ENCODE measurements at regions not wholly inside any gene's neighbourhood (a gene's known extent, or its start where the extent isn't known, plus 50 kb on each side); places are given as distances from the start of the nearest gene placed in this dataset.

DNA sequence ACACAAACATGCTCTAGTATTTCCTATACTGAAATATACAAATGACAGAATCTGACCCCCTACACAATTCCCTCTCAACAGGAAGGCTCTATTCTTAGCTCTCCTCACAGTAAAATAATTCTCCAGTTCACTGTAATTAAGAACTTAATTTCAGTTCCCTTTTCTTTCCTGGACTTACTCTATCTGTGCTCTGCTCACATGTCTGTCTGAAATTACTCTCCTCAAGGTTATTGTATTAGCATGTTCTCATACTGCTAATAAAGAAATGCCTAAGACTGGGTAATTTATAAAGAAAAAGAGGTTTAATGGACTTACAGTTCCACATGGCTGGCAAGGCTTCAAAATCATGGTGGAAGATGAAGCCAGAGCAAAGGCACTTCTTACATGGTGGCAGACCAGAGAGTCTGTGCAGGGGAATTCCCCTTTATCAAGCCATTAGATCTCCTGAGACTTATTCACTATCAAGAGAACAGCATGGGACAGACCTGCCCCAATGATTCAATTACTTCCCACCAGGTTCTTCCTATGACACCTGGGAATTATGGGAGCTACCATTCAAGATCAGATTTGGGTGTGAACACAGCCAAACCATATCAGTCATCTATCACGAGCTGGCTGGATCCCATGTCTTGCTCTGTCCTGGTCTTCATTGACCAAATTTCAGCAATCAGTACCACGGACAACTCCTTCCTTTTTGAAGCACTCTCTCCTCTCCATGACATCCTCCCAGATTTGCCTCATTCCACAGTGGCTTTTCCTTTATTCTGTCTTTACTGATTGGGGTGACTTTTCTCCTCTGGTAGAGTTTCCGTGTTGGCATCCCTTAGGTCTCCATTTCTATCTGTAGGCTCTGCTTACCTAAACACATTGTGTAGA, 110.9 kb downstream of the GALR1 start:
- TF ChIP-seq POLR2A (IDR thresholded peaks at IDR 0.05; ENCODE audit: low read length) (no peak), GATA1 (IDR thresholded peaks at IDR 0.05; ENCODE audit: low read depth, low read length) (no peak)
- no peak for DNase-seq

DNA sequence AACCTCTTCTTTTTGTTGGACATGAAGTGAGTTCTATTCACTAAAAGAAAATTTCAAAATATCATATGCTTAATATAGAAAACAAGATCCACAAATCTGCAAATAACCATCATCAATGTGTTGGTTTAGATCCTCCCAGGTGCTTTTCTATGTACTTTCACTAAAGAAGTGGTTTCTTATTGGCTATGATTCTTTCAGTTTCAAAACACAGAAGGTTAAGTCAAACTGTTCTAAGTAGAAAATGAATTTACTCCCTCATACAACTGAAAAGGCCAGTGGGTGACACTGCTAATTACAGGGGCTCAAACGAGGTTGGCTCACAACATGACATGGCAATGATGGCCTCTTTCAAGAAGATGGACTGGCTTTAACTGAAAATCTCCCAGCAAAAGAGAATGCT, 111.7 kb downstream of the GALR1 start:
- no peak for DNase-seq
- TF ChIP-seq POLR2A (IDR thresholded peaks at IDR 0.05; ENCODE audit: low read length): no peak
- TF ChIP-seq GATA1 (IDR thresholded peaks at IDR 0.05; ENCODE audit: low read depth, low read length): no peak

DNA sequence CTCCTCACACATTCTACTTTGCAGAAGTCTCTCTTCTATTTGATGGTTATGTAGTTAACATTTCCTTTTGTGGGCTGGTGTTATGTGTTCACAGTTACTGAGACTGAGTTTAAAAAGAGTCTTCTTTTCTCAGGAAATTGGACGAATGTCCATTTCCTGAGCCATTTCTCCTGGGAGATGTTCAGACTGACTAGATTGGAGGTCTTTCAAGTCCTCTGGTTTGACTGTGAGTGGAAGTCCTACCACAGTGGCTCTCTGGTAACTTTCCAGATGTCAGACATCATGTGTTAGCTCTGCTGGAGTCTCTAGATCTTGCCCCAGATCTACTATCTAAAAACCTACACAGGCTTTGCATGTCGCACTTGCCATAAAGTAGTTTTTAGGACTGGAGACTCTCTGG, 116.0 kb downstream of the GALR1 start:
- no peak for DNase-seq
- TF ChIP-seq POLR2A (IDR thresholded peaks at IDR 0.05; ENCODE audit: low read length) (no peak), GATA1 (IDR thresholded peaks at IDR 0.05; ENCODE audit: low read depth, low read length) (no peak)

- no peak for DNase-seq
- TF ChIP-seq GATA1 (IDR thresholded peaks at IDR 0.05; ENCODE audit: low read depth, low read length): no peak
Observed at GRCh38 chr18:77366067-77366719, 116.5 kb downstream of the GALR1 start.

DNA sequence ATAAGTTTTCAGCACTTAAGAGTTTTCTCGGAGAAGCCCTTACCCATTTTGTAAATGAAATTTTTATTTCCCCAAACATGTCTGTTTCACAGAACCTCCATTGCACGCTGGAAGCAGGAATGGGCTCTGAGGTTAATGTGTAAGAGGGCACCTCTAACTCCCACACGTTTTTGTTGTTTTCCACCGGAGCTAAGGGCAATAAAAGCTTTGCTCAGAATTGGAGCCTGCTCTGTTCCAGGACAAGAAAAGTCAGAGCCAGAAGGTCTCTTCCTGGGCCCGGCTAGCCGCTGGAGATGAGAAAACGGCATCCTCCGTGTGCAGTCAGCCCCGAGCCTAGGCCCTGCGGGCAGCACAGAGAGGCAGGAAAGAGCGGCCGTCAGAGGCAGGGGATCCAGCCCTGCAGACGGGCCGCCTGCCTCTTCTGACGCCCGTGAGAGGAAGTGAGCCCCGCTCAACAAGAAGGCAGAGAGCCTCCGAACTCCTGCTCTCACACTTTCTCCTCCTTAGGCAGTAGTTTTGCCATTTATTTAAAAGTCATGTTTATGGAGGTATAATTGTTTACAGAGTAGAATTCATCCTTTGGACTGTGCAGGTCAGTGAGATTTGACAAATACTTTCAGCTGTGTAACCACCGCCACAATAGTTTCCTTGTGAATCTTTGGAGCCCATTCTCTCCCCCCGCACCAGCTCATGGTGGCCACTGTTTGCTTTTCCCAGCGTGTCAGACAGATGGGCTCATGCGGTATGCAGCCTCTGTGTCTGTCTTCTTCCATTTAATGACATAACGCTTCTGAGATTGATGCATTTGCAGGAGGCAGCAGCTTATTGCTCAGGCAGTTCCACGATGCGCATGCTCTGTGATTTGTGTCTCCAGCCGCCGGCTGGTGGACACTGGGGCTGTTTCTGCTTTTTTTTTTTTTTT, 117.3 kb downstream of the GALR1 start:
- DNase-seq: no peak
- TF ChIP-seq POLR2A (IDR thresholded peaks at IDR 0.05; ENCODE audit: low read length): no peak
- TF ChIP-seq GATA1 (IDR thresholded peaks at IDR 0.05; ENCODE audit: low read depth, low read length): no peak

DNA sequence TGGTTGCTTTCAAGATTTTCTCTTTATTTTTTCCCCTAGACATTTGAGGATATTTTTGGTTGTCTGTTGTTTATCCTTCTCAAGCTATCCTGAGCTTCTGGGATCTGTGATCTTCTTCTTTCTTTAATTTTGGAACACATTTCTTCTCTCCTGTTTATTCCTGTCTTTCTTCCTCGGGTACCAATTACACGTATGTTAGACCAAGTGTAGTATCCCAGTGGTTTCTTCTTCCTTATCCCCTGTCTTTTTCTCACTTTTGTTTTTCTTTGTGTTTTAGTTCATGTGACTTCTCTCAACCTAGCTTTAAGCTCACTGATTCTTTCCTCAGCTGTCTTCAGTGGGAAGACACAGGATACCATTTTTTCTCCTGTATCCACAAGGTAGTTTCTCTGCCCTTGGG, 120.0 kb downstream of the GALR1 start:
- no peak for TF ChIP-seq GATA1 (IDR thresholded peaks at IDR 0.05; ENCODE audit: low read depth, low read length)
- no peak for TF ChIP-seq POLR2A (IDR thresholded peaks at IDR 0.05; ENCODE audit: low read length)
- DNase-seq: no peak

GRCh38 chr18:77373730-77374445, 124.2 kb downstream of the GALR1 start:
- DNase-seq: no peak
- TF ChIP-seq POLR2A (IDR thresholded peaks at IDR 0.05; ENCODE audit: low read length) (no peak), GATA1 (IDR thresholded peaks at IDR 0.05; ENCODE audit: low read depth, low read length) (no peak)

DNA sequence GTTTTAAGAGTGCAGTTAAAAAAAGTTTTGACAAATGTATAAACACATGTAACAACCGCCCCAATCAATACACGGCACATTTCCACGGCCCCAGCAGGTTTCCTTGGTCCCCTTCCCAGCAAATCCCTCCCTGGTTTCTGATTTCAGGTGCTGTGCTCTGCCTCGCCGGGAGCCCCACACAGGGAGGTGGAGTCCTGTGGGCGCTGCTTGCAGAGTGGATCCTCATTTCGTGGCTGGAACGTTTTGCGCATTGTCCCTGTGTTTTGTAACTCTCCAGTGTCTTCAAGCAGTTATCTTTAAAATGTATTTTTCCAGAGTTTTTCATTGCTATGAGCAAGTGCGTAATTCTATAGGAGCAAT, 124.8 kb downstream of the GALR1 start:
- DNase-seq: no peak
- TF ChIP-seq POLR2A (IDR thresholded peaks at IDR 0.05; ENCODE audit: low read length) (no peak), GATA1 (IDR thresholded peaks at IDR 0.05; ENCODE audit: low read depth, low read length) (no peak)

- TF ChIP-seq POLR2A (IDR thresholded peaks at IDR 0.05; ENCODE audit: low read length) (no peak), GATA1 (IDR thresholded peaks at IDR 0.05; ENCODE audit: low read depth, low read length) (no peak)
- DNase-seq: no peak
Observed at GRCh38 chr18:77376043-77376732, 126.5 kb downstream of the GALR1 start.

GRCh38 chr18:77376733-77377094, 127.1 kb downstream of the GALR1 start:
- TF ChIP-seq GATA1 (IDR thresholded peaks at IDR 0.05; ENCODE audit: low read depth, low read length): no peak
- TF ChIP-seq POLR2A (IDR thresholded peaks at IDR 0.05; ENCODE audit: low read length): no peak
- no peak for DNase-seq

DNA sequence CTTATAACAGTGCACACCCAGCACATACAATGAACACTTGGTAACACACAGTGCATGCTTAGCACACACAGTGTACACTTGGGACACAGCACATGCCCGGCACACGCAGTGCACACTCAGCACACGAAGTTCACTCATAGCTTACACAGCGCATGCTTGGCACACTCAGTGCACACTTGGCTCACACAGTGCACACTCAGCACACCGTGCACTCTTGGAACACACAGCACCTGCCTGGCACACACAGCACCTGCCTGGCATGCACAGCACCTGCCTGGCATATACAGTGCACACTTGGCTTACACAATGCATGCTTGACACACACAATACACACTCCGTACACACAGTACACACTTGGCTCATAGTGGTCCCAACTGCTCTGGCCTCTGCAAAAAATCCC, 128.2 kb downstream of the GALR1 start:
- DNase-seq: no peak
- TF ChIP-seq GATA1 (IDR thresholded peaks at IDR 0.05; ENCODE audit: low read depth, low read length): no peak
- no peak for TF ChIP-seq POLR2A (IDR thresholded peaks at IDR 0.05; ENCODE audit: low read length)

GRCh38 chr18:77379976-77380509, 130.4 kb downstream of the GALR1 start:
- DNase-seq: no peak
- TF ChIP-seq POLR2A (IDR thresholded peaks at IDR 0.05; ENCODE audit: low read length) (no peak), GATA1 (IDR thresholded peaks at IDR 0.05; ENCODE audit: low read depth, low read length) (no peak)

DNA sequence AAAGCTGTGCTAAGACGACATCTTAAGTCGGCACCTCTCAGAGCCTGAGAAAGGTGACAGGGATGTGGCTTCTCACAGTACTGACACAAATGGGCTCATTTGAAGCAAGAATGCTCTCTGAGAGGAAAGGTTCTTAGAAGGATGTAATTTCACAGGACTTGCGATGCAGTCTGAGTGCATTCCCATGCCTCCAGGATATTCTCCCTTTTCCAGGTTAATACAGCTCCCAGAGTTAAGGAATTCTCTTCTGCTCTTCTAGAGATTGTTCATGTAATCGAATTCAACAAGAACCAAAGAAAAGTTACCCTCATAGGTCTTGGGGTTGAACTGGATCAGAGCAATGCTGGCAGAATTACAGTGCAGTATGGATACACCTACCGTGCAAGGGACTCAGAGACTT, 131.0 kb downstream of the GALR1 start:
- no peak for DNase-seq
- no peak for TF ChIP-seq POLR2A (IDR thresholded peaks at IDR 0.05; ENCODE audit: low read length)
- no peak for TF ChIP-seq GATA1 (IDR thresholded peaks at IDR 0.05; ENCODE audit: low read depth, low read length)

Data from erythroblast (primary cell).